ENCODE measurements at regions not wholly inside any gene's neighbourhood (a gene's known extent, or its start where the extent isn't known, plus 50 kb on each side); places are given as distances from the start of the nearest gene placed in this dataset.

DNA sequence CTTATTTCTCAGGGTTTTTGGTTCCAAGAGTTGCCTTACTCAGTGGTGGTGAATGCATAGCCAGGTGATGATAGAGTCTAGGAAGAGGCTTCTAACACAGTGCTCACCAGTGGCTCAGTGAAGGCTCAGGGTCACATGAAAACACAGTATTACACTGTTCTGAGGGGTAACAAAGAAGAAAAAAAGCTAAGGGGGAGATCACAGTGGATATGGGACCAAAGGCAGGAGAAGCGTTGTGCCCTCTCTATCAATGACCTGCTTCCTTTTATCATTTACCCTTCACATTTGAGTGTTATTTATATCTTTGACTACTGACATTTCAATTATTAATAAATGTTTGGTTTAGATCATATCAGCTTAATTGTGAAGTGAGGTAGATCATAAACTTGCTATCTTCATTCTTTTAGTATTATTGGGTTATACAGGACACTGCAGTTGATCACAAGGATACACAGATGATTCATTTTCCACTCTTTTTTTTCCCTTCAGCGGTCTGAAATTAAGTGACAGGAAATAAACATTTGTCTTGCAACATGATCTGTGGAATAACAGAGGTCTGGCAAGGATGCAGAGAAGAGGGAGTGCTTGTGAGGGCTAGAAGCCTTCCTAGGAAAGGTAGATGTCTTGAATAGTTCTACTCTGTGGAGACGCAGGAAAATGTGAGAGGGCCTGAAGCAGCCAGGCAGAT is 171.7 kb downstream of the C3orf38 start:
- POLR2A ChIA-PET: no interaction called here
- CTCF ChIA-PET: no interaction called here
- no peak for DNase-seq (ENCODE audit: low read depth, low spot score)
- no peak overlapping the region for H3K4me3 ChIP-seq (ENCODE audit: low read depth, low read length)
- TF ChIP-seq, protein P1, sequence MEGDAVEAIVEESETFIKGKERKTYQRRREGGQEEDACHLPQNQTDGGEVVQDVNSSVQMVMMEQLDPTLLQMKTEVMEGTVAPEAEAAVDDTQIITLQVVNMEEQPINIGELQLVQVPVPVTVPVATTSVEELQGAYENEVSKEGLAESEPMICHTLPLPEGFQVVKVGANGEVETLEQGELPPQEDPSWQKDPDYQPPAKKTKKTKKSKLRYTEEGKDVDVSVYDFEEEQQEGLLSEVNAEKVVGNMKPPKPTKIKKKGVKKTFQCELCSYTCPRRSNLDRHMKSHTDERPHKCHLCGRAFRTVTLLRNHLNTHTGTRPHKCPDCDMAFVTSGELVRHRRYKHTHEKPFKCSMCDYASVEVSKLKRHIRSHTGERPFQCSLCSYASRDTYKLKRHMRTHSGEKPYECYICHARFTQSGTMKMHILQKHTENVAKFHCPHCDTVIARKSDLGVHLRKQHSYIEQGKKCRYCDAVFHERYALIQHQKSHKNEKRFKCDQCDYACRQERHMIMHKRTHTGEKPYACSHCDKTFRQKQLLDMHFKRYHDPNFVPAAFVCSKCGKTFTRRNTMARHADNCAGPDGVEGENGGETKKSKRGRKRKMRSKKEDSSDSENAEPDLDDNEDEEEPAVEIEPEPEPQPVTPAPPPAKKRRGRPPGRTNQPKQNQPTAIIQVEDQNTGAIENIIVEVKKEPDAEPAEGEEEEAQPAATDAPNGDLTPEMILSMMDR (IDR thresholded peaks at IDR 0.05; ENCODE audit: insufficient read depth, low read length, missing control alignments): no peak

- DNase-seq (ENCODE audit: low read depth, low spot score): no peak
- TF ChIP-seq, protein P1 (IDR thresholded peaks at IDR 0.05; ENCODE audit: insufficient read depth, low read length, missing control alignments): no peak
- ChIA-PET CTCF (no interaction called here), POLR2A (no interaction called here)
- no peak overlapping the region for H3K4me3 ChIP-seq (ENCODE audit: low read depth, low read length)
These were observed 175.0 kb downstream of the C3orf38 start for GRCh38 chr3:88324788-88325187.

DNA sequence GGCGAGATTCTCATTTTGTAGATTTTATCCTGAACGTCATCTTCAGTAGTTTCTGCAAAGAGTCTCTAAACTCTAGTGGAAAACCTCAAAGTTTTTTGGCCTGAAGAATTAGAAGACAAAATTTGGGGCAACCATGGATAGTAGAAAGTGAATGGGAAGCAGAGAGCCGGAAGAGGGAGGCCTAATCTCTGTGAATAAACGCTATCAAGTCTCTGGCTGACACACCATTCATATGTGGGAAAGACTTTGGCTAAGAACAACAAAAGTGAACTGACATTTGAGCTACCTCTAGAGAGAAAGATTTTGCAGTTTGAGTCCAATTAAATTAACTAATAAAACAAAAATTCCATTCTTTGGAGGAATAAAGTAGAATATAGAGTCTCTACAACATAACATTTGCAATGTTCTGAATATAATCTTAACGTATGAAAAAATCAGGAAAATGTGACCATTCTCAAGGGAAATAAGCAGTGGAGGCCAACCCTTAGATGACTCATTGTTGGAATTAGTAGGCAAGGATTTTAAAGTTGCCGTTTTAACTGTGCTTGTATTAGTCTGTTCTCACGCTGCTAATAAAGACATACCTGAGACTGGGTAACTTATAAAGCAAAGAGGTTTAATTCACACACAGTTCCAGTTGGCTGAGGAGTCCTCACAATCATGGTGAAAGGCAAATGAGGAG is 184.6 kb downstream of the C3orf38 start:
- TF ChIP-seq, protein P1 (IDR thresholded peaks at IDR 0.05; ENCODE audit: insufficient read depth, low read length, missing control alignments): no peak
- POLR2A ChIA-PET: no interaction called here
- CTCF ChIA-PET: no interaction called here
- no peak for DNase-seq (ENCODE audit: low read depth, low spot score)
- no peak overlapping the region for H3K4me3 ChIP-seq (ENCODE audit: low read depth, low read length)

- ChIA-PET CTCF (no interaction called here), POLR2A (no interaction called here)
- DNase-seq (ENCODE audit: low read depth, low spot score): no peak
- no peak overlapping the region for H3K4me3 ChIP-seq (ENCODE audit: low read depth, low read length)
- TF ChIP-seq, protein P1 (IDR thresholded peaks at IDR 0.05; ENCODE audit: insufficient read depth, low read length, missing control alignments): no peak
These were observed 187.1 kb downstream of the C3orf38 start for GRCh38 chr3:88336894-88337293.

GRCh38 chr3:88343264-88343663 is 193.5 kb downstream of the C3orf38 start:
- no peak for DNase-seq (ENCODE audit: low read depth, low spot score)
- CTCF ChIA-PET: no interaction called here
- no peak overlapping the region for H3K4me3 ChIP-seq (ENCODE audit: low read depth, low read length)
- TF ChIP-seq, protein P1 (IDR thresholded peaks at IDR 0.05; ENCODE audit: insufficient read depth, low read length, missing control alignments): no peak
- POLR2A ChIA-PET: no interaction called here

DNA sequence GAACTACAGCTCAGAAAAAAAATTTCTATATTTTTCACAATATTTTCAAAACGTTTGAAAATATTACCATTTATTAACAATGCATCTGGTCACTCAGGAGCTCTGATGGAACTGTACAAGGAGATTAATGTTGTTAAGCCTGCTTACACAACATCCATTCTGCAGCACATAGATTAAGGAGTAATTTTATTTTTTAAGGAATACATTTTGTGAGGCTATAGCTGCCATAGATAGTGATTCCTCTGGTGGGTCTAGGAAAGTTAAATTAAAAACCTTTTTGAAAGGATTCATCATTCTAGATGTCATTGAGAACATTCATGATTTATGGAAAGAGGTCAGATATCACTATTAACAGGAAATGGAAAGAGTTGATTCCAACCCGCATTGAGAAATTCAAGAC is 196.9 kb downstream of the C3orf38 start:
- no peak for DNase-seq (ENCODE audit: low read depth, low spot score)
- H3K4me3 ChIP-seq (ENCODE audit: low read depth, low read length): no peak overlapping the region
- TF ChIP-seq, protein P1 (IDR thresholded peaks at IDR 0.05; ENCODE audit: insufficient read depth, low read length, missing control alignments): no peak
- ChIA-PET CTCF (no interaction called here), POLR2A (no interaction called here)
